Osteocyte (in vitro differentiated cells): ENCODE measurements at regions not wholly inside any gene's neighbourhood (a gene's known extent, or its start where the extent isn't known, plus 50 kb on each side); places are given as distances from the start of the nearest gene placed in this dataset.

Source experiments
- DNase-seq: peaks from one replicate; pipeline ENCODE4 v3.0.0; 2021; ENCODE audit warnings: mixed read lengths; ENCODE audit not compliant: unreplicated experiment; ENCODE audit errors: extremely low spot score
- H3K27ac Mint-ChIP-seq: one replicate; pipeline ENCODE4 v1.8.0; 2021; ENCODE audit warnings: mild to moderate bottlenecking, mixed read lengths; ENCODE audit not compliant: unreplicated experiment
- H3K27me3 Mint-ChIP-seq: one replicate; pipeline ENCODE4 v1.8.0; 2021; ENCODE audit warnings: mixed read lengths; ENCODE audit not compliant: unreplicated experiment
- H3K36me3 Mint-ChIP-seq: one replicate; pipeline ENCODE4 v1.8.0; 2021; ENCODE audit warnings: mixed read lengths; ENCODE audit not compliant: unreplicated experiment
- H3K4me1 Mint-ChIP-seq: one replicate; pipeline ENCODE4 v1.8.0; 2021; ENCODE audit warnings: mixed read lengths; ENCODE audit not compliant: unreplicated experiment
- H3K4me3 Mint-ChIP-seq: one replicate; pipeline ENCODE4 v1.8.0; 2021; ENCODE audit warnings: mild to moderate bottlenecking, moderate library complexity, mixed read lengths; ENCODE audit not compliant: unreplicated experiment
- H3K9me3 Mint-ChIP-seq: one replicate; pipeline ENCODE4 v1.8.0; 2021; ENCODE audit warnings: mixed read lengths; ENCODE audit not compliant: unreplicated experiment
- CTCF ChIP-seq: fragments of 200-600 bp; sonication (generic); IDR thresholded peaks from 2 replicates; pipeline ENCODE4 v1.5.0; 2021; ENCODE audit warnings: antibody characterized with exemption, mild to moderate bottlenecking, moderate library complexity

- Mint-ChIP-seq H3K27me3 (peaks cover 4% of the 10 kb centered on the region), H3K9me3 (no peaks in the 10 kb centered on the region), H3K4me1 (no peaks in the 10 kb centered on the region), H3K4me3 (no peak overlapping the region), H3K27ac (no peak overlapping the region), H3K36me3 (no peaks in the 10 kb centered on the region)
- no peak for DNase-seq
- no peak for TF ChIP-seq CTCF
These were observed 330.8 kb downstream of the PRL start for GRCh38 chr6:21965953-21966539.

GRCh38 chr6:21967056-21967974, 329.5 kb downstream of the PRL start:
- Mint-ChIP-seq H3K9me3 (no peaks in the 10 kb centered on the region), H3K4me3 (no peak overlapping the region), H3K36me3 (no peaks in the 10 kb centered on the region), H3K27ac (no peak overlapping the region), H3K4me1 (peaks cover 2% of the 10 kb centered on the region), H3K27me3 (peaks cover 4% of the 10 kb centered on the region)
- no peak for TF ChIP-seq CTCF
- no peak for DNase-seq

- Mint-ChIP-seq H3K9me3 (no peaks in the 10 kb centered on the region), H3K27me3 (peaks cover 4% of the 10 kb centered on the region), H3K36me3 (no peaks in the 10 kb centered on the region), H3K4me1 (peaks cover 2% of the 10 kb centered on the region), H3K4me3 (no peak overlapping the region), H3K27ac (no peak overlapping the region)
- DNase-seq, result no peak
- TF ChIP-seq CTCF, result no peak
These were observed 328.4 kb downstream of the PRL start for GRCh38 chr6:21968411-21968810.

GRCh38 chr6:21969192-21969591, 327.6 kb downstream of the PRL start:
- no peak for TF ChIP-seq CTCF
- H3K4me3 Mint-ChIP-seq, result no peak overlapping the region
- no peaks in the 10 kb centered on the region for H3K27me3 Mint-ChIP-seq
- no peak overlapping the region for H3K27ac Mint-ChIP-seq
- no peaks in the 10 kb centered on the region for H3K9me3 Mint-ChIP-seq
- no peaks in the 10 kb centered on the region for H3K36me3 Mint-ChIP-seq
- no peak for DNase-seq
- H3K4me1 Mint-ChIP-seq, result peaks cover 2% of the 10 kb centered on the region

- no peak for DNase-seq
- no peak overlapping the region for H3K27ac Mint-ChIP-seq
- no peaks in the 10 kb centered on the region for H3K27me3 Mint-ChIP-seq
- no peak overlapping the region for H3K4me3 Mint-ChIP-seq
- no peak for TF ChIP-seq CTCF
- peaks cover 2% of the 10 kb centered on the region for H3K4me1 Mint-ChIP-seq
- H3K36me3 Mint-ChIP-seq, result peaks cover 4% of the 10 kb centered on the region
- H3K9me3 Mint-ChIP-seq, result peaks cover 8% of the 10 kb centered on the region
These were observed 326.1 kb downstream of the PRL start for GRCh38 chr6:21970569-21971300.
